ENCODE measurements at regions not wholly inside any gene's neighbourhood (a gene's known extent, or its start where the extent isn't known, plus 50 kb on each side); places are given as distances from the start of the nearest gene placed in this dataset.

DNA sequence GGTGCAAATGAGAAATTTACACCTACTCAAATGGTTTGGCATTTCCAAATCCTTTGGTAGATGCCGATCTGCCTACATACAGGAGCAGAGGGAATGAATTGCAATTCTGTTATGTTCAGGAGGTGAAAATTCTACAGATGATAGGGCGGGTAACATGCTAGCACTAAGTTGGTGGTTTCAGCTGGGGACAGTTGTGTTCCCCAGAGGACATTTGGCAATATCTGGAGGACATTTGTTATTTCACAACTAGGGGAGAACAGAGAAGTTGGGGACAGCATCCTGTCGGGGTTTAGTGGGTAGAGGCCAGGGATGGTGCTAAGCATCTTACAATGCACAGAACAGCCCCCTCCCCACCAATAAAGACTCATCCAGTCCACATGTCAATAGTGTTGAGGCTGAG, 96.5 kb upstream of the PUDP start:
- WGBS, 2 donors = 83 to 94% methylated on average over 2 to 3 of the region's 3 CpGs
- no peaks in the 10 kb centered on the region for H3K9me3 ChIP-seq
- no peak for TF ChIP-seq POLR2A (IDR thresholded peaks at IDR 0.05)
- TF ChIP-seq, protein P1, sequence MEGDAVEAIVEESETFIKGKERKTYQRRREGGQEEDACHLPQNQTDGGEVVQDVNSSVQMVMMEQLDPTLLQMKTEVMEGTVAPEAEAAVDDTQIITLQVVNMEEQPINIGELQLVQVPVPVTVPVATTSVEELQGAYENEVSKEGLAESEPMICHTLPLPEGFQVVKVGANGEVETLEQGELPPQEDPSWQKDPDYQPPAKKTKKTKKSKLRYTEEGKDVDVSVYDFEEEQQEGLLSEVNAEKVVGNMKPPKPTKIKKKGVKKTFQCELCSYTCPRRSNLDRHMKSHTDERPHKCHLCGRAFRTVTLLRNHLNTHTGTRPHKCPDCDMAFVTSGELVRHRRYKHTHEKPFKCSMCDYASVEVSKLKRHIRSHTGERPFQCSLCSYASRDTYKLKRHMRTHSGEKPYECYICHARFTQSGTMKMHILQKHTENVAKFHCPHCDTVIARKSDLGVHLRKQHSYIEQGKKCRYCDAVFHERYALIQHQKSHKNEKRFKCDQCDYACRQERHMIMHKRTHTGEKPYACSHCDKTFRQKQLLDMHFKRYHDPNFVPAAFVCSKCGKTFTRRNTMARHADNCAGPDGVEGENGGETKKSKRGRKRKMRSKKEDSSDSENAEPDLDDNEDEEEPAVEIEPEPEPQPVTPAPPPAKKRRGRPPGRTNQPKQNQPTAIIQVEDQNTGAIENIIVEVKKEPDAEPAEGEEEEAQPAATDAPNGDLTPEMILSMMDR (IDR thresholded peaks at IDR 0.05) = no peak
- H3K36me3 ChIP-seq (ENCODE audit: low read depth, missing control alignments) = no peaks in the 10 kb centered on the region
- H3K27me3 ChIP-seq = no peaks in the 10 kb centered on the region
- no peak overlapping the region for H3K4me3 ChIP-seq
- H3K4me1 ChIP-seq = no peaks in the 10 kb centered on the region
- intact Hi-C loops (cut with DNase I; ENCODE audit: low total_unique reads) = no loop called here
- H3K27ac ChIP-seq = no peak overlapping the region
- DNase-seq = no peak

DNA sequence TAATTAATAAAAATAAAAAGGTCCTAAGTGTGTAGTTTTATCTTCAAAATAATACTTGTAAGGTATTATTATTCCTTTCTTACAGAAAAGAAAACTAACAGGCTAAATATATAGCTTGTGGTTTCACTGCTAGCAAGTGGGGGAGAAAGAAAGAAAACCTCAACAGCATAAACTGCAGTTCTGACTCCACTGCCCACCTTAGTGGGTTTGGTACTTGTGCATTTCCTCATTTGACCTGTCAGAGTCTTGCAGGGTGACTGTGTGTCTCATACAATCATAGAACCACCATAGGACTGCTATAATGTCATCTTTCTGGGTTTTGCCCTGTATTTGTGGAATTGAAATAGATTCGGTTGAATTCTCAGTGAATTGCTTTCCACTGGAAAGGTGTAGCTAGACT, 94.7 kb upstream of the PUDP start:
- H3K4me1 ChIP-seq = no peaks in the 10 kb centered on the region
- no peak overlapping the region for H3K4me3 ChIP-seq
- H3K9me3 ChIP-seq = no peaks in the 10 kb centered on the region
- WGBS, 2 donors = 57 to 88% methylated on average over 1 of the region's 1 CpG
- no peak for TF ChIP-seq POLR2A (IDR thresholded peaks at IDR 0.05)
- TF ChIP-seq, protein P1 (IDR thresholded peaks at IDR 0.05) = no peak
- H3K27ac ChIP-seq = no peak overlapping the region
- intact Hi-C loops (cut with DNase I; ENCODE audit: low total_unique reads) = no loop called here
- no peaks in the 10 kb centered on the region for H3K36me3 ChIP-seq (ENCODE audit: low read depth, missing control alignments)
- H3K27me3 ChIP-seq = no peaks in the 10 kb centered on the region
- no peak for DNase-seq

DNA sequence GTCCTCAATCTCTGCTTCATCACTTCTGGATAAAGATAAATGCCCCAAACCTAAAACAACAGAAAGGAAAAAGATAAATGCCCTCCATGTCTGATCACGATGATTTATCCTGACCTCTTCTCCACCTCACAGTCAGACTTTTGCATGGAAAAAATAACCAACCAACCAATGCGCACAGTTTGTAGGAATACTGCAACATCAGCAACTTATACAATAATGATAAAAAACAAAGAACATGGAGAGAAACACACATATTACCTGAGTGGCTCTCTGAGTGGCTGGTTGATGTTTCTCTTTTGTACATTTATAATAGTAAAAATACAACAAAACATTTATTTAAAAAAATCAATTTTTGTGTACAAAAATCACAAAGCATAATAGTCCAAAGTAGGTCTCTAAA, 93.0 kb upstream of the PUDP start:
- H3K27ac ChIP-seq = no peak overlapping the region
- DNase-seq = no peak
- no peaks in the 10 kb centered on the region for H3K9me3 ChIP-seq
- H3K27me3 ChIP-seq = no peaks in the 10 kb centered on the region
- H3K4me3 ChIP-seq = no peak overlapping the region
- no peaks in the 10 kb centered on the region for H3K4me1 ChIP-seq
- no peaks in the 10 kb centered on the region for H3K36me3 ChIP-seq (ENCODE audit: low read depth, missing control alignments)
- intact Hi-C loops (cut with DNase I; ENCODE audit: low total_unique reads) = no loop called here
- TF ChIP-seq POLR2A (IDR thresholded peaks at IDR 0.05) = no peak
- TF ChIP-seq, protein P1 (IDR thresholded peaks at IDR 0.05) = no peak
- 97 to 100% methylated on average over 2 of the region's 2 CpGs for WGBS, 2 donors

DNA sequence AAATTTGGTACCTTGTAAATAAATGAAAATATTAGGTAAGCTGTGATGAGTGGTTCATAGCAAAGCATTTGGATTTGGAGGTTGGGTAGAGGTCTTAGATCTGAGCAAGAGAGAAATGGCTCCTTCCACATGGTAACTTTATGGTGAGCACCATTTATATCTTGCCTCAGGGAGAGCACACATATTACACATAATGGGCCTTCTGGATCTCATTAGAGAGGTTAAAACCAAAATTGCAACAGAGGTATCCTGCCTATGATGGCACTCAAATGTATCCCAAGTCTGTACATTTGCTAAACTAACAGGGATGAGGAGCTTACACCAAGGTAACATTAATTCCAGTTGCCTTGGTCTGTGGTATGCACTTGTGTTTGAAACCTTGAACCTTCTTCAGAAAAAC, 87.1 kb upstream of the PUDP start:
- H3K9me3 ChIP-seq = no peaks in the 10 kb centered on the region
- no peak overlapping the region for H3K27ac ChIP-seq
- TF ChIP-seq, protein P1 (IDR thresholded peaks at IDR 0.05) = no peak
- TF ChIP-seq POLR2A (IDR thresholded peaks at IDR 0.05) = no peak
- H3K36me3 ChIP-seq (ENCODE audit: low read depth, missing control alignments) = no peaks in the 10 kb centered on the region
- H3K4me3 ChIP-seq = no peak overlapping the region
- DNase-seq = no peak
- H3K4me1 ChIP-seq = no peaks in the 10 kb centered on the region
- intact Hi-C loops (cut with DNase I; ENCODE audit: low total_unique reads) = no loop called here
- H3K27me3 ChIP-seq = no peaks in the 10 kb centered on the region

DNA sequence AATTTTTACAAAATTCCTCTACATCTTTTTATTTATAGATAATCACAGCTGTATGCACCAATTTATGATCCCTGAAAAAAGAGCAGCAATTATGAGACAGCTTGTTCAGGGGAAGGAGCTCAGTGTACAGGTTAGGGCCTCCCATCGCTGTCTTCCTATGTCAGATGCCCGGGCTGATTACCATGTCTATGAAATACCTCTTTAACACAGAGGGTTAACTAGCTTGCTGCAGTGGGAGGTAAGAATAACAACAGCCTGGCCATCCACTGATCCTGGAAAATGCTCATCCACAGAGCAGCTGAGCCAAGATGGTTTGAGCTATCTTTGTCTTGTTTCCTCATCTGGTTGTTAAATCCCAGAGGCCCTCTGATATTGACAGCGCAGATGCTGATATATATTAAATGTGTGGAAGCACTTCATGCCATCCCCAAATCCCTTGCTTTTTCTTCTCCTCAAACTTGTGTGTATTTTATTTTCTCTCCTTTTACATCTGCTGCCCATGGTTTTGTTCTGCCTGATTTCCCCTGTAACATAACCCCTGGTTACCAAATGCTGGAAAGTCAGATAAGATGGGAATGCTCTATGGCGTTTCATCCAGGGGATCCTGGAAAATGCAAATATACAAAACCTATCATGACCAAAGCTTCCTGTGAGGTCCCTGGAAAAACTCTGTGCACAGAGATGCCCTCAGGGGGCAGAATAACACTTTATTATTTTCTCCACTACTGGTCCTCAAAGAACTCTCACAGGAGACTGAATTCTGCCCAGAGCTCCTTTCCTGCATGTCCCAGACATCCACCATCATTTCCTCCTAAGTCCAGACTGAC, 85.8 kb upstream of the PUDP start:
- no peak for DNase-seq
- TF ChIP-seq POLR2A (IDR thresholded peaks at IDR 0.05) = no peak
- TF ChIP-seq, protein P1 (IDR thresholded peaks at IDR 0.05) = no peak
- H3K27me3 ChIP-seq = no peaks in the 10 kb centered on the region
- intact Hi-C loops (cut with DNase I; ENCODE audit: low total_unique reads) = no loop called here
- no peak overlapping the region for H3K27ac ChIP-seq
- no peaks in the 10 kb centered on the region for H3K9me3 ChIP-seq
- no peaks in the 10 kb centered on the region for H3K36me3 ChIP-seq (ENCODE audit: low read depth, missing control alignments)
- 57 to 68% methylated on average over 4 of the region's 4 CpGs for WGBS, 2 donors
- no peak overlapping the region for H3K4me3 ChIP-seq
- H3K4me1 ChIP-seq = no peaks in the 10 kb centered on the region
